ENCODE measurements at regions not wholly inside any gene's neighbourhood (a gene's known extent, or its start where the extent isn't known, plus 50 kb on each side); places are given as distances from the start of the nearest gene placed in this dataset.

GRCh38 chr11:39462506-39462905, 1996.9 kb downstream of the LRRC4C start:
- no peak overlapping the region for H3K4me3 ChIP-seq (replicated peaks in 1 of 2; ENCODE audit: low read depth in 1 of 2, low read length in 2 of 2)
- H3K36me3 ChIP-seq (ENCODE audit: control insufficient read depth in 1 of 2, insufficient read depth in 2 of 2, low read length in 2 of 2) = no peaks in the 10 kb centered on the region
- H3K9me2 ChIP-seq (ENCODE audit: insufficient read depth) = no peaks in the 10 kb centered on the region
- ChIA-PET POLR2A (no interaction called here), RAD21 (ENCODE audit: low non-redundant PET in 1 of 2, low total read pairs in 2 of 2, uncharacterized antibody in 2 of 2, unreplicated experiment in 2 of 2) (no interaction called here), CTCF (no interaction called here)
- no peak for ATAC-seq
- no peak overlapping the region for H3K4me2 ChIP-seq (ENCODE audit: low read length)
- peaks cover 0 to 9% of the 10 kb centered on the region in 2 experiments; a peak in 2 of 4 replicates for H3K9me3 ChIP-seq (ENCODE audit: control insufficient read depth in 1 of 2, insufficient read depth in 1 of 2, low read depth in 1 of 2, low read length in 2 of 2)
- intact Hi-C loops (cut with micrococcal nuclease) = no loop called here
- no peak overlapping the region for H2AFZ ChIP-seq (ENCODE audit: low read depth, low read length, poor library complexity, severe bottlenecking)
- no peak for TF ChIP-seq EZH2 (IDR thresholded peaks at IDR 0.05)
- TF ChIP-seq CEBPB (IDR thresholded peaks at IDR 0.05; ENCODE audit: low read depth) = no peak
- no peak for TF ChIP-seq JUND (IDR thresholded peaks at IDR 0.05)
- no peak for TF ChIP-seq CBX3 (IDR thresholded peaks at IDR 0.05; ENCODE audit: low read depth)
- no peak for TF ChIP-seq POLR2A (IDR thresholded peaks at IDR 0.05; ENCODE audit: borderline replicate concordance, extremely low read depth, insufficient read depth, insufficient read length)
- no peak for TF ChIP-seq FOSL1 (IDR thresholded peaks at IDR 0.05; ENCODE audit: low read depth)
- TF ChIP-seq SIN3A (IDR thresholded peaks at IDR 0.05; ENCODE audit: low read depth) = no peak
- TF ChIP-seq MAX (IDR thresholded peaks at IDR 0.05) = no peak
- H3K27ac ChIP-seq (ENCODE audit: low read depth, low read length) = no peak overlapping the region
- no peaks in the 10 kb centered on the region for H4K20me1 ChIP-seq (ENCODE audit: insufficient read depth)
- H3K4me1 ChIP-seq (ENCODE audit: control insufficient read depth in 1 of 2, insufficient read depth in 2 of 2, low read length in 2 of 2) = no peaks in the 10 kb centered on the region
- H3K9ac ChIP-seq (ENCODE audit: low read length) = no peak overlapping the region
- no peak for DNase-seq (ENCODE audit: low read depth, low spot score)
- no peaks in the 10 kb centered on the region for H3K27me3 ChIP-seq (ENCODE audit: insufficient read depth, low read length)
- no TSS peak for BruUV-seq (replicated peaks)
- H3K79me2 ChIP-seq (ENCODE audit: insufficient read depth, low read length) = no peaks in the 10 kb centered on the region

GRCh38 chr11:39461066-39461465, 1998.4 kb downstream of the LRRC4C start:
- no peaks in the 10 kb centered on the region for H3K9me2 ChIP-seq (ENCODE audit: insufficient read depth)
- BruUV-seq (replicated peaks) = no TSS peak
- no peaks in the 10 kb centered on the region for H3K27me3 ChIP-seq (ENCODE audit: insufficient read depth, low read length)
- ChIA-PET RAD21 (ENCODE audit: low non-redundant PET in 1 of 2, low total read pairs in 2 of 2, uncharacterized antibody in 2 of 2, unreplicated experiment in 2 of 2) (no interaction called here), POLR2A (no interaction called here), CTCF (no interaction called here)
- H3K4me2 ChIP-seq (ENCODE audit: low read length) = no peak overlapping the region
- H3K4me1 ChIP-seq (ENCODE audit: control insufficient read depth in 1 of 2, insufficient read depth in 2 of 2, low read length in 2 of 2) = no peaks in the 10 kb centered on the region
- no peaks in the 10 kb centered on the region for H4K20me1 ChIP-seq (ENCODE audit: insufficient read depth)
- no peak overlapping the region for H3K9ac ChIP-seq (ENCODE audit: low read length)
- intact Hi-C loops (cut with micrococcal nuclease) = no loop called here
- H3K27ac ChIP-seq (ENCODE audit: low read depth, low read length) = no peak overlapping the region
- TF ChIP-seq FOSL1 (IDR thresholded peaks at IDR 0.05; ENCODE audit: low read depth) (no peak), ZFX (IDR thresholded peaks at IDR 0.05) (no peak), ELF1 (IDR thresholded peaks at IDR 0.05; ENCODE audit: borderline replicate concordance, low read depth) (no peak), ZBTB33 (IDR thresholded peaks at IDR 0.05; ENCODE audit: extremely low read depth, insufficient replicate concordance, low read length) (no peak), SP1 (IDR thresholded peaks at IDR 0.05; ENCODE audit: low read depth) (no peak), ZNF274 (IDR thresholded peaks at IDR 0.05; ENCODE audit: low read depth, low read length) (no peak), EZH2phosphoT487 (IDR thresholded peaks at IDR 0.05; ENCODE audit: borderline replicate concordance) (no peak), YY1 (IDR thresholded peaks at IDR 0.05; ENCODE audit: extremely low read depth, insufficient replicate concordance, low read depth, low read length) (no peak), SIN3A (IDR thresholded peaks at IDR 0.05; ENCODE audit: low read depth) (no peak)
- no peaks in the 10 kb centered on the region for H3K79me2 ChIP-seq (ENCODE audit: insufficient read depth, low read length)
- ATAC-seq (no peak), DNase-seq (ENCODE audit: low read depth, low spot score) (no peak)
- H3K4me3 ChIP-seq (replicated peaks in 1 of 2; ENCODE audit: low read depth in 1 of 2, low read length in 2 of 2) = no peak overlapping the region
- H3K36me3 ChIP-seq (ENCODE audit: control insufficient read depth in 1 of 2, insufficient read depth in 2 of 2, low read length in 2 of 2) = no peaks in the 10 kb centered on the region
- H3K9me3 ChIP-seq (ENCODE audit: control insufficient read depth in 1 of 2, insufficient read depth in 1 of 2, low read depth in 1 of 2, low read length in 2 of 2) = peaks cover 0 to 11% of the 10 kb centered on the region in 2 experiments; a peak in 1 of 4 replicates
- H2AFZ ChIP-seq (ENCODE audit: low read depth, low read length, poor library complexity, severe bottlenecking) = no peak overlapping the region
